NAMALWA (cell line): ENCODE measurements at regions not wholly inside any gene's neighbourhood (a gene's known extent, or its start where the extent isn't known, plus 50 kb on each side); places are given as distances from the start of the nearest gene placed in this dataset.

Source experiments
- DNase-seq: peaks from one replicate; pipeline ENCODE4 v3.0.0-alpha.2; 2015; ENCODE audit warnings: low spot score

DNA sequence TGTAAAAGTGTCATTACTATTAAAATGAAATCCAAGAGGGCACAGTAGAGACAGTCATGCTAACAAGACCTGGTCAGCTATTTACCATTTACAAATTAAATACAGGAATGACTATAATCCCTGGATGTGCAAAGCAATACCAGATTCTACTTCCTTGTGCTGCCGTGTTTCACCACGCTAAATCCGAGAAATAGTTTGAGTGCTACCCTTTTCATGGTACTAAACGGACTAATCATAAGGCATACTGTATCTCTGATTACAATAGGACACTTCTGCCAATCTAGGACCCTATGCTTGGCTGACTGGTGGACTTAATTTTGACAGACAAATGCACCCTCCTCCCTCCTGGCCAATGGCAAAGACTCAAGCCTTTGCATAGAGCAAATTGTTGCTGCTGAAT lies 63.0 kb upstream of the NR2F2 start:
- DNase-seq: no peak

DNA sequence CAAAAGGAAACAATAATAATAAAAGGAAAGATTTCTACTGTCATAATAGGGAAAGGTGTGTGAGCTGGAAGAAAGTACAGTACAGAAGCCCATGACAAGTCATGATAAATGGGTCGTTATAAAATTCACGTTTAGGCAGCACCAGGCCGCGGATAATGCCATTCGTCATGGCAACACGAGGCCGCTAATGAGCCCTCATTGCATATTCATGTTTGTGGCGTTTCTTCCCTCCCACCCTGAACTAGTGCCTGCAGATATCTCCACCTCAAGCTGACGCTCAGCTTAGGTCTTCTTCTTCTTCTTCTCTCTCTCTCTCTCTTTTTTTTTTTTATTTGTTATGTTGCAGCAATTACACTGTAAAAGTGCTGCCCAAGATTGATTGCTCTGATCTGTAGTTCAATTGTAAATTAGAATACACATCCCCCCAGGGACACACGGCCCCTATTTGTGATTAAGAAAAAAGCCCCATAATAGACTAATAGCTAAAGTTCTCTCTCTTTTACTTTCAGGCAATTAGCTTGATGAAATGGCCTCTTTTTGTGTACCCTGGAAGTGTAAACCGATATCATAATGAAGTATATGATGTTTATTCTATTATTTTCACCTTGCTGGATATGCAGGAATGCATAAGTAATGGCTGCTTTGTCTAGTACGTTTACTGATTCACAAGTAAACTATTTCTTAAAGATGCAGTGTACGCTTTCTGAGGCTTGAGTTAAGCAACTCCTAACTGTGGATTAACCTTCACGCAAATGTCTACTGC lies 61.9 kb upstream of the NR2F2 start:
- no peak for DNase-seq

DNA sequence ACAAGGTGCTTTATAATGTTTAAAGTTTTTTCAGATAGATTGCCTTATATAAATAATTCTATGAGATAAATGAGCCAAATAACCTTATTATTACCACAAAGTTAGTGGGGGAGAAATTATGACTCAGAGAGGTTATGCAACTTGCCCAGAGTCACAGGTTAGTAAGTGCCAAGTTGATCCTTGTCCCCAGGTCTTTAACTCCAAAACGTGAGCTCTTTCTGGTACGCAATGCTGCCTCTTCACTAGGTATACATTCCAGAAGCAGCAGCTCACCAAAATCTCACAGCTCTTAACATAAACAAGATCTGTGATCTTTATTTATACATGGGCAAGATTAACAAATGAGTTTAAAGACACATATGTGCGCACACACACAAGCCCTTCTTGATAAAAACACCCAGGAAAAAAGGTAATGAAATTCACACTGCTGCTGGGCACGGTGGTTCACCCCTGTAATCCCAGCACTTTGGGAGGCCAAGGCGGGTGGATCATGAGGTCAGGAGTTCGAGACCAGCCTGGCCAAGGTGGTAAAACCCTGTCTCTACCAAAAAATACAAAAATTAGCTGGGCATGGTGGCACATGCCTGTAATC lies 59.8 kb upstream of the NR2F2 start:
- no peak for DNase-seq

DNA sequence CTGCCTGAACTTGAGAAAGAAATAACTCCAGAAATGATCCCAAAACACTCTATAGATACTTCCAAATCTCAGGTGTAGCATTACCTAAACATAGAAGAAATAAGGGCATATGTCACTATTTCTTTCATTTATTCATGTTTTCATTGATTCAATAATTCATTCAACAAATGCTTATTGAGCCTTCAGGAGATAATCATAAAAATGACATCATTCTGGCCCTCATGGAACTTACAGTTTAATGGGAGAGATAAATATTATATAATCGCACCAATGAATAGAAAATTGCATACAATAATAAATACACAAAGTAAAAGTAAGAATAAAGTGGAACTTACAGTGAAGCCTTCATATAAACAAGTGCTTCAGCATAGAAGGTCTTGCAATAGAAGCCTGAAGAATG lies 58.1 kb upstream of the NR2F2 start:
- no peak for DNase-seq

DNA sequence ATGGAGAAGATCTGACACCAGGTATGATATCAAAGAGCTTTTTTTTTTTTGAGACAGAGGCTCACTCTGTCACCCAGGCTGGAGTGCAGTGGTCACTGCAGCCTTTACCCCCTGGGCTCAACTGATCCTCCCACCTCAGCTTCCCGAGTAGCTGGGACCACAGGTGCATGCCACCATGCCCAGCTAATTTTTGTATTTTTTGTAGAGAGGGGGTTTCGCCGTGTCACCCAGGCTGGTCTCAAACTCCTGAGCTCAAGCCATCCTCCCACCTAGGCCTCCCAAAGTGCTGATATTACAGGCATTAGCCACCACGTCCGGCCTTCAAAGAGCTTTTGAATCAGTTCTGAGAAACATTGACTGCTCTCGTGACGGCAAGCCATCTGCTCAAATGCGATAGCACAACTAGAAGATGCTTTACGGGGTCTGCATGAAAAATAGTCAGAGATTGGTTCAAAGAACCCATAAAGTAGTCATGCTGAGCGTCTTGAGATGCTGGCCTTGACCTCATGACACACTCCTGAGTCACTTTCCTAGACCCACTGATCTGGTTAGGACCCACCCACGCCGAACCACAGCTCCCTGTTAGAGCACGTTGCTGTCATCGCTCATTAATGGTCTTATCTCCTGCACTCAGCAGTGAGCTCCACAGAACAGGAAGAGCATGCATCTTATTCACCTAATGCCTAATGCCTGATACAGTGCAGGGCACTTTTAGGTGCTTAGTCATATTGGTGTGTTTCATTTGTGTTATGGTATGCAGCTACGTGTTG lies 57.0 kb upstream of the NR2F2 start:
- no peak for DNase-seq

DNA sequence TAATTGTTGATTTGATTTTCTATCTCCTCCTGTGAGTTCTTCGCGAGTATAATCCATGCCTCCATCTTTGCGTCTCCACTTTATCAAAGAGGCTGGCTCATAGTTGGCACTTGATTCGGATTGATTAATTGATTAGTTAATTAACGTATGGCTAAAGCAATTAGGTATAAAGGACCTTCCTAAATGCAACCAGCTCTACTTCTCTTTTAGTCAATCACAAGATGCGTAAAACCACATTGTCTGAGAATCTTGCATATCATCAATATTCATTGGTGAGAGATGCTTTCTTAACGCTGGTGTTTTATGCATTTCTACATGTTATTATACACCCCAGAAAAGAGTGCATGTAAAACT lies 56.4 kb upstream of the NR2F2 start:
- no peak for DNase-seq

DNA sequence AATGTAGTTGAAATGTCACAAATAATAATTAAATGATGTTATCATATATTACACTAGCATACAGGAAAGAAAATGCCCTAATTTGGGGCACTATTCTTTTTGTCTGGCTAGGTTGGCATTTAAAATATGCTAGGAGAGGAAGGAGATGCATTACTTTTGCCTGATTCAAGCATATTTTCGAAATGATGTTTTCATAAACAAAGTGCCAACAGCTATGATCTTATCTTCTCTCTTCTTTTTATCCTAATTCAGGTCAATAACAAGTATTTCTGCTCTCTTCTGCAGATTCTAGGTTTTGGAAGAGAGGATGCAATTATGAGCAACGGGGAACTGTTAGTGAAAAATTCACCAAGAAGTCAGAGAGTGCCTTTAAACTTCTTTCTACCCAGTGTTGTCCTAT lies 55.8 kb upstream of the NR2F2 start:
- no peak for DNase-seq

DNA sequence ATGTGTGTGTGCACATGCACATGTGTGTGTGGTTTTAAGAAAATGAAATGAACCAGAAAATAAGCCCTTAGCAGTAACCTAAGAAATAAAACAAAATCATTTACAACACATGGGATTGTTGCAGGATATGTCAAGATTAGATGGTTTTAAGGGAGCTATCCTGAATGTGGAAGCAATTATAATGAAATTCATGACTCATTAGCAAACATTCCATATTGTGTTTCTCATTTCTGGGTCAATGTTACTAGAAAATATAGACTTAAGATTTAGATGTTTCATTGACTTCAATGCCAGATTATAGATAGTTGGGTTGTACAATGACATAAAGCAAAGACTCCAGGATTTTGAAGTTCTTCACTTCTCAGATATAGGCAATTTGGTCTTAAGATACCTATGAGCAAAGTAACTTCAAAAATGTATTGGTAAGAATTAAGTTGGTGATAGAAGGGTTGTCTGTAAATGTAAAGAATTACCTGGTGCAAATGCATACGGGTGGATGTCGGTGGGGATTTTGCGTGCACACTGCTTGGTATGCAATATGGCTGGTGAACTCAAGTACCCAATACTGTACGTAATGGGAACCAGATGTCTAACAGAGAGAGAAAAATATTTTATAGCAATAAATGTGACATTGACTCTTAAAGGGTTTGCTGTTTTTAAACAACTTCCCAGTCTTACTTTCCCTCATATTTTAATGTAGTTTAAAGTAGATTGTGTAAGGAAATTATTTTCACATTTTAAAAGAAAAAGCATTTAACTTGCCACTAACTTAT lies 53.9 kb upstream of the NR2F2 start:
- DNase-seq: no peak
